ENCODE measurements at regions not wholly inside any gene's neighbourhood (a gene's known extent, or its start where the extent isn't known, plus 50 kb on each side); places are given as distances from the start of the nearest gene placed in this dataset.

- intact Hi-C loops (cut with DNase I) = no loop called here
- Histone ChIP-seq H3K27me3 (no peaks in the 10 kb centered on the region), H3K4me3 (no peak overlapping the region), H3K9me3 (peaks cover 0 to 18% (median 7%) of the 10 kb centered on the region in 11 donors), H3K4me1 (peaks cover 0 to 26% (median 15%) of the 10 kb centered on the region in 9 donors), H3K36me3 (no peaks in the 10 kb centered on the region), H3K27ac (peak overlapping the region in 2 of 10 donors; percentile 20 to 50)
- DNase-seq (no peak), ATAC-seq (peak in 1 of 8 donors; percentile 13)
- 75 to 89% methylated on average over 1 of the region's 1 CpG for WGBS, 2 donors
- no peak for TF ChIP-seq CTCF (IDR thresholded peaks at IDR 0.05)
Observed at GRCh38 chr1:219347376-219347775, 173.7 kb downstream of the LYPLAL1 start.

DNA sequence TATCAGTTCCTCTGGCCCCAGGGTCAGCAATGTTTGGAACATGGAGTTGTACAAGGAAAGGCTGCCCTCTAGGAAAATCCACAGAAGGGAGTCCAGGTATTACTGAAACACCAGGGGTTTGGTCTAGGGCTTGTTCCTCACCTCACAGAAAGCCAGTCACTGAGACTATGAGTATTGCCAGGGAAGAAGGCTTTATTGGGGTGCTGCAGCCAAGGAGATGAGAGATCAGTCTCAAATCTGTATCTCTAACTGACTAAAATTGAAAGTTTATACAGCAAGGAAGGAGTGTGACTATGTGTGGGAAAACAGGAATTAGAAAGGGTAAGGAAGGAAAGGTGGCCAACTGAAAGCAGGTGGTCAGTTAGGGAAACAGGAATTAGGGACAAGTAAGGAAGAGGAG lies 172.3 kb downstream of the LYPLAL1 start:
- H3K9me3 ChIP-seq = peaks cover 0 to 22% (median 7%) of the 10 kb centered on the region in 11 donors
- ATAC-seq (no peak), DNase-seq (no peak)
- no peaks in the 10 kb centered on the region for H3K27me3 ChIP-seq
- TF ChIP-seq CTCF (IDR thresholded peaks at IDR 0.05) = no peak
- H3K36me3 ChIP-seq = no peaks in the 10 kb centered on the region
- H3K4me1 ChIP-seq = peaks cover 0 to 26% (median 15%) of the 10 kb centered on the region in 9 donors
- intact Hi-C loops (cut with DNase I) = no loop called here
- H3K4me3 ChIP-seq = no peak overlapping the region
- H3K27ac ChIP-seq = no peak overlapping the region

GRCh38 chr1:219342836-219343235 lies 169.2 kb downstream of the LYPLAL1 start:
- no peak for ATAC-seq
- 79 to 87% methylated on average over 4 of the region's 4 CpGs for WGBS, 2 donors
- TF ChIP-seq CTCF (IDR thresholded peaks at IDR 0.05) = no peak
- H3K36me3 ChIP-seq = no peaks in the 10 kb centered on the region
- peaks cover 0 to 15% (median 5%) of the 10 kb centered on the region in 9 donors for H3K4me1 ChIP-seq
- intact Hi-C loops (cut with DNase I) = no loop called here
- DNase-seq = no peak
- H3K9me3 ChIP-seq = peaks cover 0 to 22% (median 7%) of the 10 kb centered on the region in 11 donors
- no peaks in the 10 kb centered on the region for H3K27me3 ChIP-seq
- no peak overlapping the region for H3K4me3 ChIP-seq
- H3K27ac ChIP-seq = no peak overlapping the region

- H3K4me1 ChIP-seq = peaks cover 0 to 6% (median 0%) of the 10 kb centered on the region in 9 donors
- no peak for DNase-seq
- no peak for TF ChIP-seq CTCF (IDR thresholded peaks at IDR 0.05)
- H3K27me3 ChIP-seq = no peaks in the 10 kb centered on the region
- H3K4me3 ChIP-seq = no peak overlapping the region
- H3K27ac ChIP-seq = no peak overlapping the region
- H3K36me3 ChIP-seq = no peaks in the 10 kb centered on the region
- intact Hi-C loops (cut with DNase I) = no loop called here
- peaks cover 0 to 12% (median 3%) of the 10 kb centered on the region in 11 donors for H3K9me3 ChIP-seq
- no peak for ATAC-seq
- 70% methylated on average over 1 of the region's 1 CpG for WGBS, 2 donors
Observed at GRCh38 chr1:219340796-219341195, 167.1 kb downstream of the LYPLAL1 start.
